GM20431 (cell line): ENCODE measurements at regions not wholly inside any gene's neighbourhood (a gene's known extent, or its start where the extent isn't known, plus 50 kb on each side); places are given as distances from the start of the nearest gene placed in this dataset.
"Not testable (repeated sequence)": the region's sequence is repeated elsewhere in the genome, so short reads cannot be mapped to it uniquely, and the experiment has no call there.

Experiments used
- in situ Hi-C: fragments of 300-500 bp; cut with MseI, MboI; formaldehyde crosslinking; loops from one replicate; pipeline ENCODE4 v1.15.0; 2020; ENCODE audit warnings: low sequenced_read_pairs; ENCODE audit not compliant: unreplicated experiment

- in situ Hi-C loops = no loop called here
Measured at GRCh38 chr5:58009754-58010153, 450.1 kb downstream of the PLK2 start.

GRCh38 chr5:58002323-58002722 is 457.6 kb downstream of the PLK2 start:
- in situ Hi-C loops = no loop called here

GRCh38 chr5:57993866-57994265 is 466.0 kb downstream of the PLK2 start:
- in situ Hi-C loops = no loop called here

- in situ Hi-C loops = no loop called here
Measured at GRCh38 chr5:57989378-57989777, 470.5 kb downstream of the PLK2 start.

DNA sequence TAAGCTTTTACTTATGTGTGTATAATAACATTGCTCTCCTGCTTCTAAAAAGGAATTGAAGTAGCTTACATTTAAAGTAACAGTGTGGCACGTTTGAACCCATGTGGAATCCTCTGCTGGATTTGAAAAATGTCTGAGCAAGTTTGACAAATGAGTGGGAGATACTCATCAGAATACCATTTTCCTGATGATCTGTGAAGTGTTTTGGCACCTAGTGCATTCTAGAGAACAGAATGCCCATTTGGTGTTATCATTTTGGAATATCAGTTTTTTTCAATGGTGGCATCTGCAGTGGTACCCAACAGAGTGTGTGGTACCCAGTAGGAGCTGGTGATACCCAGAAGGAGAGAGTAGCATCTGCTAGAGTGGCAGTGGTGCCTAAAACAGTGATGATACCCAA is 471.1 kb downstream of the PLK2 start:
- in situ Hi-C loops = no loop called here

- in situ Hi-C loops = no loop called here
Measured at GRCh38 chr5:57987552-57987951, 472.3 kb downstream of the PLK2 start.

- in situ Hi-C loops = no loop called here
Measured at GRCh38 chr5:57986761-57987341, 473.0 kb downstream of the PLK2 start.

GRCh38 chr5:57983426-57983825 is 476.5 kb downstream of the PLK2 start:
- in situ Hi-C loops = no loop called here

DNA sequence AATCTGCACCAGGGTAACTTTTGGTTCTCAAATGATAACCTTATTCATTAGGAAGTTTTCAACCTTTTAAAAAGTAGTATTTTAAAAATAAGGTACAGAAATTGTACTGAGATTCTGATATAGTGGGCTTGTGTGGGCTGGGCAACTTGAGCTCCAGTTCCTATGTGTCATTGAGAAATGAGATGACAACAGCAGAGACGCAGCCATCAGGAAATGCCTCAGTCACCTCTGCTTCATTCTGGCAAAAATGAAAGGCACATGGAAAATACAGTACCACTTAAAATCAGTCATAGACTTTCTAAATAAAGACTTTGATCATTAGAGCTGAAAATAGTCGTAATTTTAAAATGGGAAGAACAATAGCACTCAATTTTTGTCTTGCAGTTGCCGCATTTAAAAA is 480.2 kb downstream of the PLK2 start:
- in situ Hi-C loops = no loop called here

DNA sequence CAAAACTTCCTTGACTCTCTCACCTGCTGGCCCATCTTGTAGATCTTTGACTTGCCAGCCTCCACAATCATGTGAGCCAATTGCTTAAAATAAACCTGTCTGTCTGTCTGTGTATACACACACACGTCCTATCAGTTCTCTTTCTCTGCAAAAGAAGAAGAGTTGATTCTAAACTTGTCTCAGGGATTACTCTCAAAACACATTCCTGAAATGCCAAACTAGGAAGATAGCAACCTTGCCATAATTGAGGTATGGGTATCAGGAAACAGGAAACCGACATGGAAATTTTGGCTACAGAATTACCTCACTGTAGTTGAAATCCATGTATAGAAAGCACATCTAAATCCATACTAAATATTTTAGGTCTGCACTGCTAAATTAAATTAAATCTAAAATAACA is 483.4 kb downstream of the PLK2 start:
- in situ Hi-C loops = no loop called here

GRCh38 chr5:57972099-57972498 is 487.8 kb downstream of the PLK2 start:
- in situ Hi-C loops = not testable (repeated sequence)

DNA sequence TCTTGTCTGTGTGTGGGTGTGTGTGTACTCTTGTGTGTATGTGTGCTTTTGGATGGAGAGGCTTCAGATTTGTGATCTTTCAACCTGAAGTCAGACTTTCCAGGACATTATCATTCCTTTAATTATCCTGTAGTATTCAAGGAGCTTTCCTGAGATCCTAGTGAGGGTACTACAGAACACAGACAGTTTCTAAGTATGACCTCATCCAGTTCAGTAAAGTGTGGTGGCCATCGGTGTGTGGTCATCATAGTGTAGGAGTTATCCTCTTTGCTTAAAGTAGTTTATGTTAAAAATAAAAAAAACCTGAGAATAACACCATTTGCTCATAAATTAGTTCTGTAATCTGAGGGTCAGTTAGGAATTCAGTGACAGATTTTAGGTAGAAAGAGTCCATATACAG is 478.0 kb upstream of the ACTBL2 start:
- in situ Hi-C loops = no loop called here

GRCh38 chr5:57956636-57957035 is 474.0 kb upstream of the ACTBL2 start:
- in situ Hi-C loops = no loop called here

- in situ Hi-C loops = no loop called here
Measured at GRCh38 chr5:57955511-57955910, 472.9 kb upstream of the ACTBL2 start.

DNA sequence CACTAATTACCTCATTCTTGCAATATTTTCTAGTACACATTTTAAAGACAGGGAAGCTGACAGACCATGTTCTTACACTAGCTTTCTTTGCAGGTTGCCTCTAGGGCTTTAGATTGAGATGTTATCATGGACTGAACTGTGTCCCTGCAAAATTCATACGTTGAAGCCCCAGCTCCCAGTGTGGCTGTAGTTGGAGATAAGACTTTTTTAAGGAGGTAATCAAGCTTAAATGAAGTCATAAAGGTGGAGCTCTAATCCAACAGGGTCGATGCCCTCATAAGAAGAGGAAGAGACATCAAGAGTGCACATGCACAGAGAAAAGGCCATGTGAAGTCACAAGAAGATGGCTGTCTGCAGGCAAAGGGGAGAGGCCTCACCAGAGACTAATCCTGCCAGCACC is 471.2 kb upstream of the ACTBL2 start:
- in situ Hi-C loops = no loop called here

DNA sequence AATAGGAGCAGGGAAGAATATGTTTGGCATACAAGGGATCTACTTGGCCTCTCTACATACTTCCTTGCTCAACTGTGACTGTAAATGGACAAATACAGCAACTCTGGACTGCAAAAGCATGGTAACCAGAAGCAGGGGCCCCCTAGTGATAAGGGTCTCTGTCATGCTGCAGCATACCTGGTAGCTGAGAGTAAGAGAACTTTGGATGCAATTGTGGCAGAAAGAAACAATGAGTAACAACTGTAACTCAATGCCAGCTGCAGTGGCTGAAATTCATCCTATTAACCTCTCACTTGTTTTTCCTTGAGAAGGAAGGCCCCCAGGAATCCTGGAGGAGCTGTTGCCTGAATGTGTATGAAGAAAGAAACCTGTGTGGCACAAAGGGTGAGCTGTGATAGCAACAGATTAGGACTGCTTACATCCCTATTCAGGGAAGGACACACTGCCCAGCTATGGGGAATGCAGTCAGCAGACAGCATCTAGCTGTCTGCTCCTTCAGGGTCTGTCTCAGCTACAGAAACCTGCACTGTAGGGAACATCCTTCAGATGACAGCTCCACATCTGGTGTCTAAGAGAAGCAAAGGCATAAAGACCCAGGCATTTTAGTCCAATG is 468.1 kb upstream of the ACTBL2 start:
- in situ Hi-C loops = no loop called here

DNA sequence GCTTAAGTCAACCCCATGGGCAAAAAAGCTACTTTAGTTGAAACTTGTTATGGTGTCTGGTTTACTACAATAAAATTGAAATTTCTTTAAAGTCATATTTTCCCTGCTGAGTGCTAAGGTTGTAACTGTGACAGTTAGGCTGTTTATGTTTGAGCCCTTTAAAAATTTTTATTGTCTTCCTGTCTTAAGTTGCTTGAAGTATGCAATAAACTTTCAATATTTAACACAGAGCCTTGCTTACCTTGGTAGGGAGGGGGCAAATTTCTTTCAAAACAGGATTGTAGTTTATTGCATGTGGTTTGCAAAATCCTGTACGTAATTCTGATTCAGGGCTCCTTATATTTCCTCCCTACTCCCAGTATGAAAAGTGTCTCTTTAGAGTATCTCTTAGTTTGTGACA is 465.5 kb upstream of the ACTBL2 start:
- in situ Hi-C loops = no loop called here

DNA sequence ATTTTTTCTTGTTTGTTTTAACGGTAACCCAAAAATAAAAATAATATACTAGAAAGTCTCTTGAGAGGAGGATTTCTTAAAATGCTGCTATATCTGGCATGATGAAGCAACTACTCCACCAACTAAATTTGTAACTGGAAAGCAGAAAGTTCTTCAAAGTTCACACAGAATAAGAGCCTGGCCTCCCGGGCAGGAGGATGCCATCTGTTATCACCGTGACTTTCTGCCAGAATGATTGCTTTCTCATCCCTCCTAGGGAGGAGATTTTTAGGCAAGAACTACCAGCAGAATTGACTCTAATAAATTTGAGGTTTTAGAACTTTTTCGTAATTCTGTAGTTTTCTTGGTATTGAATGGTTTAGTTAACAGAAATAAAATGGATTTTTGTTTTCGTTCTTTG is 464.6 kb upstream of the ACTBL2 start:
- in situ Hi-C loops = no loop called here

DNA sequence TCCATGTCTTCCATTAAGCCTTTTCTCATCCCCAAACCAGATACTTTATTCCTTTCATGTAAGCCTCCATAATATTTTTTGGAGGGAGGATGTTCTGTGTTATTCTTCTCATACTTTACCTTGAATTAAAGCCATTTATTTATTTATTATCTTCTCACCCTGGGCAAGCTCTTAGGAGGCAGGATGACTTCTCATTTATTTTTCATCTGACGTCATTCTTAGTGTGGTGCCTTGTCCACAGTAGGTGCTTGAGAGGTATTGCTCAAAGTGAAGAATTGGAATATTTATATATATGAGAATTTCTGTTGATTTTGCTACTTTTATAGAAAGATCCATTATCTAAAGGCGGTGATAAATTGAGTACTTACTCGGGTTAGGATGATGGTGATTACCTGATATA is 458.3 kb upstream of the ACTBL2 start:
- in situ Hi-C loops = no loop called here

DNA sequence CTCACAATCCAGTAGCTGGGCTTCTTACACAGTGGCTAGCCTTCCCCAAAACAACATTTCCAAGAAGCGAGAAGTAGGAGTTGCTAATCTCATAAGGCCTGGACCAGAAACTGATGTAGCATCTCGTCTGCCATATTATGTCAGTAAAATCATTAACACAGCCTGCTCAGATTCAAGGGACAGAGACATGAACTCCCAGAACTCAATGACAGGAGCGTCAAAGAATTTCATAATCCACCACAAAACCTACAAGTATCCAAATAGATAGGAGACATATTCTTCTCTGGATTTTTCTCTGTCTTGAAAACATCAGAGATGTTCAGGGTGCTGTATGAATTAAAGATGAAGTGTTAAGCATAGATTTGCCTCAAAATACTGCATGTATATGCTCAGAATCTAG is 457.6 kb upstream of the ACTBL2 start:
- in situ Hi-C loops = no loop called here

DNA sequence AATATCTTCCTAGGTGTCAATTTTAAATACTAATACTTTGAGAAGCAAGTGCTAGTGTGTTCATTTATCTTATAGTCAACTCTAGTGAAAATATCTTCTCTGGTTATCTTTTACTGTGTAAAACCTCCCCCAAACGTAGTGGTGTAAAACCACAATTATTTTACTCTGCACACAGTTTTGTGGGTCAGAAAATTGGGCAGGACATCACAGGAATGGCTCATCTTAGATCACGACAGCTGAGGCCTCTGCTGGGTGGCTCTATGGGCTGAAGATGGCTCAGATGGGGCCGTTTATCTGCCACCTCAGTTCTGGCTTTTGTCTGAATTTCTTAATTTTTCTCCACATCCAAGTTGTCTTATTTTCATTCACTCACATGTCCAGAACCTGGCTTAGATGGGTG is 457.2 kb upstream of the ACTBL2 start:
- in situ Hi-C loops = no loop called here

DNA sequence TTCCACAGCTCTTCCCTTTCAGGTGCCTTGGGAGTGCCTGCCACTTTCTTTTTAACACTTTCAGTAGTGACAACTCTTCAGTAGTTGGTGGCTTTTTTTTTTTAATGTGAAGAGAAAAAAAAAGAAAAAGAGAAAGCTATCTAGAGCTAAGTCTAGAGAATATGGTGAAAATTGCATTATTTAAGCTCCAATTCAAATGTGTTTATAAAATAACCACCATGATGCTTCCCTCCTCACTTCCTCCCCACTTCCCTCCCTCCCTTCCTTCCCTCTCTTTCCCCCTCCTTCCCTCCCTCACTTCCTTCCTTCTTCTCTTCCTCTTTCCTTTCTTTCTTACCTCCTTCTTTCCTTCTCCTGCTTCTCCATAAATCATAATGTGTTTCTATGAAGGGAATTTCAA is 456.7 kb upstream of the ACTBL2 start:
- in situ Hi-C loops = no loop called here
